WERI-Rb-1 (cell line): ENCODE measurements at regions not wholly inside any gene's neighbourhood (a gene's known extent, or its start where the extent isn't known, plus 50 kb on each side); places are given as distances from the start of the nearest gene placed in this dataset.

Source experiments
- DNase-seq: peaks from one replicate; pipeline ENCODE4 v3.0.0-alpha.2; 2020
- H3K27ac ChIP-seq: fragments of 250-450 bp; sonication (Bioruptor Pico); 2 replicates; pipeline ENCODE4 v1.5.1; 2020; ENCODE audit warnings: mild to moderate bottlenecking, moderate library complexity
- H3K27me3 ChIP-seq: fragments of 250-450 bp; sonication (Bioruptor Pico); 2 replicates; pipeline ENCODE4 v1.5.1; 2021; ENCODE audit warnings: mild to moderate bottlenecking, low read depth, moderate library complexity; ENCODE audit not compliant: insufficient read depth, severe bottlenecking
- H3K36me3 ChIP-seq: fragments of 250-450 bp; sonication (Bioruptor Pico); 2 replicates; pipeline ENCODE4 v1.5.1; 2020; ENCODE audit warnings: mild to moderate bottlenecking, moderate library complexity
- H3K4me3 ChIP-seq: 2 replicates; pipeline ENCODE4 v1.5.1; 2011; ENCODE audit warnings: low read depth, mild to moderate bottlenecking, control low read depth, low read length
- H3K9me3 ChIP-seq: fragments of 250-450 bp; sonication (Bioruptor Pico); 2 replicates; pipeline ENCODE4 v1.5.1; 2021; ENCODE audit warnings: mild to moderate bottlenecking, moderate library complexity; ENCODE audit not compliant: severe bottlenecking
- TF ChIP-seq, protein P1 (sequence below): IDR thresholded peaks from 2 replicates; pipeline ENCODE4 v1.5.1; 2011; ENCODE audit warnings: low read depth, mild to moderate bottlenecking, control low read depth, inconsistent platforms, low read length

DNA sequence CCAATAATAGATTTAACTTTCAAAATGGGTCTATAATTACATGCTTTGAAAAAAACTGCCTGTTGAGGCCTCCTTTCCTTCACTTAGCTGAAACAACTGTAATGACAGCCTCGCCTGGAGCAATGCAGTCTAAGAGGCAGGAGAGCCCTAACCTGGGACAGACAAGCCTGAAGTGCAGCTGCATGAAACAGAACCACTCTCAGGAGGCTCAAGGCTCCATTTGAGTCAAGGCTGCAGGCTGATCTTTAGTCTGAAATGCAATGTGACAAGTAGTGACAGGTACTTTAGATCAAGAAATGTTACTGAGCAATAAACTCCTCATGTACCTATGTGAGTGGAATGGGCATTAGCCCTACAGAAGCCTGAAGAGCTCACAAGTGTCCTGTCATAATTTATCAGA is 414.0 kb upstream of the LUZP2 start:
- H3K27ac ChIP-seq = no peak overlapping the region
- H3K36me3 ChIP-seq = no peaks in the 10 kb centered on the region
- H3K4me3 ChIP-seq = no peak overlapping the region
- H3K27me3 ChIP-seq = no peaks in the 10 kb centered on the region
- TF ChIP-seq, protein P1, sequence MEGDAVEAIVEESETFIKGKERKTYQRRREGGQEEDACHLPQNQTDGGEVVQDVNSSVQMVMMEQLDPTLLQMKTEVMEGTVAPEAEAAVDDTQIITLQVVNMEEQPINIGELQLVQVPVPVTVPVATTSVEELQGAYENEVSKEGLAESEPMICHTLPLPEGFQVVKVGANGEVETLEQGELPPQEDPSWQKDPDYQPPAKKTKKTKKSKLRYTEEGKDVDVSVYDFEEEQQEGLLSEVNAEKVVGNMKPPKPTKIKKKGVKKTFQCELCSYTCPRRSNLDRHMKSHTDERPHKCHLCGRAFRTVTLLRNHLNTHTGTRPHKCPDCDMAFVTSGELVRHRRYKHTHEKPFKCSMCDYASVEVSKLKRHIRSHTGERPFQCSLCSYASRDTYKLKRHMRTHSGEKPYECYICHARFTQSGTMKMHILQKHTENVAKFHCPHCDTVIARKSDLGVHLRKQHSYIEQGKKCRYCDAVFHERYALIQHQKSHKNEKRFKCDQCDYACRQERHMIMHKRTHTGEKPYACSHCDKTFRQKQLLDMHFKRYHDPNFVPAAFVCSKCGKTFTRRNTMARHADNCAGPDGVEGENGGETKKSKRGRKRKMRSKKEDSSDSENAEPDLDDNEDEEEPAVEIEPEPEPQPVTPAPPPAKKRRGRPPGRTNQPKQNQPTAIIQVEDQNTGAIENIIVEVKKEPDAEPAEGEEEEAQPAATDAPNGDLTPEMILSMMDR = no peak
- no peak for DNase-seq
- H3K9me3 ChIP-seq = no peaks in the 10 kb centered on the region

DNA sequence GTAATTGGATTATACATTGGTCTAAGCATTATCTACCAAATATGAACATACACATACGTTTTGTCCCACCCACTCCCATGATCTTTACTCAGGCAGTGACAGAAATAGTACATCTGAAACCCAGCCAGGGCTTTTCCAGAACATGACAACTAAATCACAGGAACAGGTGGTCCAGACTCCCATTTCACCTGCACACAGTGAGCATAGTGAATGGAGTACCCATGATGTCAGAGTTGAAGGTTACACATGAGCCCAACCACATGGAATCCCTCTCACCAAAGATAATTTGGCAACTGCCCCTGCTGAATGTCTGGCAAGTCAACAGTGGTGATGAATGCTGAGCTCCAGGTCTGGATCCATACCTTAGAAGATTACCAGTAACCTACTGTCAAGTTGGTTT is 411.9 kb upstream of the LUZP2 start:
- H3K27me3 ChIP-seq = no peaks in the 10 kb centered on the region
- H3K4me3 ChIP-seq = no peak overlapping the region
- no peaks in the 10 kb centered on the region for H3K9me3 ChIP-seq
- TF ChIP-seq, protein P1 = no peak
- H3K36me3 ChIP-seq = no peaks in the 10 kb centered on the region
- no peak overlapping the region for H3K27ac ChIP-seq
- no peak for DNase-seq

DNA sequence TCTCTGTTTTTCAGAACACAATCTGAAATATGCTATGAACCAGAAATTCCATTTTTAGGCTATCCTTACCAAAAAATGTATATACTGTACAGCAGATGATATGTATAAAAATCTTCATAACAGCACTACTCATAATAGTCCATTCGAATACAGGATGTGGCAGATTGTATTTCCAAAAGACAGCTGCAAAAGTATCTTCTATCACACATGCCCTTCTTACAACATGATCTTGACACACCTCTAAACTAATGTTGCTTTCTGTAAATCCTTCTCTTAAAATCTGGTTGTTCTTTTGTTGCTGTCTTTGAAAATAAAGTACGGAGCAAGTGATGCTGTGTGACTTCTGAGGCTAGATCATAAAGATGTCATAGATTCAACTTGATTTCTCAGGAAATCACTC is 409.9 kb upstream of the LUZP2 start:
- no peaks in the 10 kb centered on the region for H3K36me3 ChIP-seq
- H3K27ac ChIP-seq = no peak overlapping the region
- no peak for DNase-seq
- no peaks in the 10 kb centered on the region for H3K9me3 ChIP-seq
- H3K27me3 ChIP-seq = no peaks in the 10 kb centered on the region
- TF ChIP-seq, protein P1 = no peak
- H3K4me3 ChIP-seq = no peak overlapping the region

DNA sequence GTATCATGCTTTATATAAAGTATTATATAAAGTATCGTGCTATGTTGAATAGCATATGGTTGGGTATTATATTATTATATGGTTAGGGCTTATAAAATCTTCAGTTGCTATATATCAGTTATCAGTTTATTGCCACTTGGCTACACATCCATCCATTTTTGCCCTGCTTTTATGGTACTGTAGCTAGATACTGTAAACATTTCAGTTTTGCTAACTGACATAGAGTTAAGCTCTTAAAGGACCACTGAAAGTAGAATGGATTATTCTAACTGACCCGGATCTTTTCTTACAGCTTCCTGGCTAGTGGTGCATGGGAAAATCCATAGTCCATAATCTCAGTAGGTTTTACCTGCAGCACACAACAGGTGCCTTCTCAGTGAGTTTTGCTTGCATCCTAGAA is 405.3 kb upstream of the LUZP2 start:
- TF ChIP-seq, protein P1 = no peak
- DNase-seq = no peak
- Histone ChIP-seq H3K27me3 (no peaks in the 10 kb centered on the region), H3K27ac (no peak overlapping the region), H3K36me3 (no peaks in the 10 kb centered on the region), H3K9me3 (no peaks in the 10 kb centered on the region), H3K4me3 (no peak overlapping the region)

DNA sequence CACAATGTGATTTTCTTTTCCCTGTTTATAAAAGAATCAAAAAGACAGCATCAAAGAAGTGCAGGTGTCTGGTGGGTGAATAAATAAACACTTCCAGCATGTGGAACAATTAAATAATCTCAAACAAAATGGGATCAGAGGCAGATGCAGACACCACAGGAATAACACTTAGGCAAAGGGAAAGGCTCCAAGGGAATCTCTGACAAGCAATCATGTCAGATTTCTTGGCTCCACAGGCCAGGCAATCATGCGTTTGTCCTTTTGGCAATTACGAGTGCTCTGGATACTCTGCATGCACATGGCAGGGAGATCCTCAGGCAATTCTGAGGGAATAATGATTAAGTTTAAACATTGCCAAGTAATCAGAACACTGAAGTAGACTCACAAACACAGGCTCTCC is 403.5 kb upstream of the LUZP2 start:
- no peak for DNase-seq
- Histone ChIP-seq H3K36me3 (no peaks in the 10 kb centered on the region), H3K9me3 (no peaks in the 10 kb centered on the region), H3K27ac (no peak overlapping the region), H3K27me3 (no peaks in the 10 kb centered on the region), H3K4me3 (no peak overlapping the region)
- TF ChIP-seq, protein P1 = no peak

DNA sequence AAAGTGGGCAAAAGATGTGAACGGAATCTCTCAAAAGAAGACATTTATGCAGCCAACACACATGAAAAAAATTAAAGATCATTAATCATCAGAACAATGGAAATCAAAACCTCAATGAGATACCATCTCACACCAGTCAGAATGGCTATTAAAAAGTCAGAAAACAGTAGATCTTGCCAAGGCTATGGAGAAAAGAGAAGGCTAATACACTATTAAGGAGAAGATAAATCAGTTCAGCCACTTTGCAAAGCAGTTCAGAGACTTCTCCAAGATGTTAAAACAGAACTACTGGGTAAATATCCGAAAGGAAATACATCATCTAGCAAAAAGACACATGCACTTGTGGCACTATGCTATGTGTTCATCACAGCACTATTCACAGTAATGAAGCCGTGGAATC is 388.2 kb upstream of the LUZP2 start:
- H3K27ac ChIP-seq = no peak overlapping the region
- no peaks in the 10 kb centered on the region for H3K36me3 ChIP-seq
- H3K9me3 ChIP-seq = no peaks in the 10 kb centered on the region
- no peak for DNase-seq
- TF ChIP-seq, protein P1 = no peak
- H3K27me3 ChIP-seq = no peaks in the 10 kb centered on the region
- H3K4me3 ChIP-seq = no peak overlapping the region
